A549 (cell line): ENCODE measurements at regions not wholly inside any gene's neighbourhood (a gene's known extent, or its start where the extent isn't known, plus 50 kb on each side); places are given as distances from the start of the nearest gene placed in this dataset.

Experiments used
- ATAC-seq, 2 experiments: fragments of 200-7000 bp in 1 of 2; fragments of >200 bp in 1 of 2; cut with Nextera tagmentation in 1 of 2; cut with Tn5 transposase in 1 of 2; 3 replicates each; pipeline versions ENCODE4 v1.8.0 to v1.9.1; 2018 to 2020; ENCODE audit warnings: mild to moderate bottlenecking in 1 of 2, moderate library complexity in 1 of 2
- CTCF ChIA-PET: fragments of 300-600 bp; sonication (Branson Sonifier 250); formaldehyde crosslinking; extraction: SDS; loops from one replicate; lab custom pipeline; 2021; ENCODE audit warnings: antibody characterized with exemption, inconsistent platforms; lab: Yijun Ruan, JAX
- POLR2A ChIA-PET: fragments of 350-600 bp; formaldehyde crosslinking; extraction: SDS; loops from one replicate; lab custom pipeline; 2021; ENCODE audit warnings: antibody characterized with exemption, inconsistent platforms; lab: Yijun Ruan, JAX
- DNase-seq, 2 experiments: peaks; one replicate each; pipeline versions ENCODE4 v3.0.0 to v3.0.0-alpha.2; 2011 to 2016; ENCODE audit warnings: low read depth in 1 of 2, low spot score in 1 of 2
- FAIRE-seq: peaks from 2 replicates; lab custom pipeline; 2011; peaks lifted over from hg19 to GRCh38; lab: Jason Lieb, UNC
- H3K27ac ChIP-seq, 2 experiments: fragments of >200 bp; sonication (Bioruptor Twin); formaldehyde crosslinking; 3 replicates each; pipeline ENCODE4 v1.5.1; 2016 to 2017
- H3K4me1 ChIP-seq: fragments of >200 bp; sonication (Bioruptor Twin); formaldehyde crosslinking; 3 replicates; pipeline ENCODE4 v1.6.1; 2016
- H3K4me2 ChIP-seq: fragments of >200 bp; sonication (Bioruptor Twin); formaldehyde crosslinking; 3 replicates; pipeline ENCODE4 v1.6.1; 2016
- H3K4me3 ChIP-seq: fragments of >200 bp; sonication (Bioruptor Twin); formaldehyde crosslinking; 3 replicates; pipeline ENCODE4 v1.5.1; 2016
- H3K9me3 ChIP-seq: fragments of >200 bp; sonication (Bioruptor Twin); formaldehyde crosslinking; 3 replicates; pipeline ENCODE4 v1.6.1; 2016
- BHLHE40 ChIP-seq: IDR thresholded peaks from 2 replicates; pipeline ENCODE4 v1.6.1; 2012; ENCODE audit warnings: low read depth, low read length, inconsistent platforms
- CBX2 ChIP-seq: fragments of 200-600 bp; sonication (generic); IDR thresholded peaks from 2 replicates; pipeline ENCODE4 v1.6.1; 2016; ENCODE audit warnings: low read depth, mild to moderate bottlenecking, borderline replicate concordance
- CBX8 ChIP-seq: fragments of 200-600 bp; sonication (generic); IDR thresholded peaks from 2 replicates; pipeline ENCODE4 v1.6.1; 2016
- CHD2 ChIP-seq: fragments of 150-350 bp; IDR thresholded peaks from 2 replicates; pipeline ENCODE4 v1.6.1; 2014; ENCODE audit warnings: low read length; ENCODE audit not compliant: partially characterized antibody
- CHD4 ChIP-seq: fragments of 200-600 bp; sonication (generic); IDR thresholded peaks from 2 replicates; pipeline ENCODE4 v1.6.1; 2016; ENCODE audit warnings: antibody characterized with exemption, mild to moderate bottlenecking, borderline replicate concordance
- EHF ChIP-seq: fragments of 250-450 bp; sonication (Bioruptor Pico); IDR thresholded peaks from 2 replicates; pipeline ENCODE4 v1.5.0; 2020; ENCODE audit warnings: mild to moderate bottlenecking
- FOSB ChIP-seq: fragments of 250-450 bp; sonication (Bioruptor Pico); IDR thresholded peaks from 2 replicates; pipeline ENCODE4 v1.5.0; 2020; ENCODE audit warnings: mild to moderate bottlenecking, moderate library complexity
- FOSL2 ChIP-seq, 2 experiments: fragments of 450-650 bp in 1 of 2; fragments of >200 bp in 1 of 2; sonication (Bioruptor Twin) in 1 of 2; formaldehyde crosslinking; IDR thresholded peaks; 2 replicates each; pipeline versions ENCODE4 v1.5.0 to v1.6.1; 2016 to 2020; ENCODE audit warnings: mild to moderate bottlenecking in 1 of 2, moderate library complexity in 1 of 2
- FOXS1 ChIP-seq: fragments of 250-450 bp; sonication (Bioruptor Pico); IDR thresholded peaks from 2 replicates; pipeline ENCODE4 v1.5.0; 2020; ENCODE audit warnings: mild to moderate bottlenecking, moderate library complexity
- HDAC2 ChIP-seq: fragments of 200-600 bp; sonication (generic); IDR thresholded peaks from 2 replicates; pipeline ENCODE4 v1.6.1; 2016
- HEYL ChIP-seq: fragments of 250-450 bp; sonication (Bioruptor Pico); IDR thresholded peaks from 2 replicates; pipeline ENCODE4 v1.8.0; 2021; ENCODE audit warnings: mild to moderate bottlenecking, moderate library complexity
- HOXA7 ChIP-seq: fragments of 250-450 bp; sonication (Bioruptor Pico); IDR thresholded peaks from 2 replicates; pipeline ENCODE4 v1.5.0; 2020; ENCODE audit warnings: mild to moderate bottlenecking, moderate library complexity
- KDM1A ChIP-seq: fragments of 200-600 bp; sonication (generic); IDR thresholded peaks from 2 replicates; pipeline ENCODE4 v1.6.1; 2016; ENCODE audit warnings: low read depth, mild to moderate bottlenecking
- KDM5A ChIP-seq: fragments of 200-600 bp; sonication (generic); IDR thresholded peaks from 2 replicates; pipeline ENCODE4 v1.6.1; 2016; ENCODE audit warnings: antibody characterized with exemption, mild to moderate bottlenecking
- MYC ChIP-seq: IDR thresholded peaks from 2 replicates; pipeline ENCODE4 v1.6.1; 2012; ENCODE audit warnings: mild to moderate bottlenecking, inconsistent platforms, low read length, improper control_type of control experiment, borderline replicate concordance
- NFE2L2 ChIP-seq: fragments of 150-350 bp; conservative IDR thresholded peaks from 2 replicates; pipeline ENCODE4 v1.6.1; 2014; ENCODE audit warnings: low read length
- NPAS2 ChIP-seq: fragments of 250-450 bp; sonication (Bioruptor Pico); IDR thresholded peaks from 2 replicates; pipeline ENCODE4 v1.8.0; 2022; ENCODE audit warnings: mild to moderate bottlenecking, moderate library complexity, borderline replicate concordance
- POLR2AphosphoS2 ChIP-seq: conservative IDR thresholded peaks from 2 replicates; pipeline ENCODE4 v1.6.1; 2012; ENCODE audit warnings: low read length, improper control_type of control experiment, inconsistent platforms
- RARB ChIP-seq: fragments of 250-450 bp; sonication (Bioruptor Pico); IDR thresholded peaks from 2 replicates; pipeline ENCODE4 v1.8.0; 2021; ENCODE audit warnings: mild to moderate bottlenecking, moderate library complexity
- RCOR1 ChIP-seq: fragments of 150-350 bp; IDR thresholded peaks from 2 replicates; pipeline ENCODE4 v1.6.1; 2014; ENCODE audit warnings: antibody characterized with exemption, low read length, low read depth
- SMC3 ChIP-seq: fragments of >200 bp; sonication (Bioruptor Twin); formaldehyde crosslinking; IDR thresholded peaks from 3 replicates; pipeline ENCODE4 v1.6.1; 2018; ENCODE audit warnings: inconsistent platforms
- TFCP2L1 ChIP-seq: fragments of 250-450 bp; sonication (Bioruptor Pico); IDR thresholded peaks from 2 replicates; pipeline ENCODE4 v1.5.0; 2021; ENCODE audit warnings: mild to moderate bottlenecking
- ZFP36 ChIP-seq: fragments of 450-650 bp; IDR thresholded peaks from 2 replicates; pipeline ENCODE4 v1.6.1; 2014; ENCODE audit warnings: borderline replicate concordance; ENCODE audit not compliant: partially characterized antibody
- ZSCAN20 ChIP-seq: fragments of 250-450 bp; sonication (Bioruptor Pico); IDR thresholded peaks from 2 replicates; pipeline ENCODE4 v1.8.0; 2022; ENCODE audit warnings: mild to moderate bottlenecking, moderate library complexity
- WGBS: methylation state at CpG from one replicate; pipeline ENCODE4 v1.1.6; 2017; ENCODE audit errors: missing lambda C conversion rate; 5-methylcytosine and 5-hydroxymethylcytosine counted together
- TF ChIP-seq, protein P1 (sequence below): fragments of >200 bp; sonication (Bioruptor Twin); formaldehyde crosslinking; IDR thresholded peaks from 2 replicates; pipeline ENCODE4 v1.6.1; 2016
- TF ChIP-seq, protein P2 (sequence below): IDR thresholded peaks from 2 replicates; pipeline ENCODE4 v1.6.1; 2012
- TF ChIP-seq, protein P3 (sequence below): IDR thresholded peaks from 2 replicates; pipeline ENCODE4 v1.6.1; 2012
- TF ChIP-seq, protein P4 (sequence below): fragments of >200 bp; sonication (Bioruptor Twin); formaldehyde crosslinking; IDR thresholded peaks from 3 replicates; pipeline ENCODE4 v1.5.1; 2016
- TF ChIP-seq, protein P5 (sequence below): fragments of 250-450 bp; sonication (Bioruptor Pico); IDR thresholded peaks from 2 replicates; pipeline ENCODE4 v1.5.0; 2020; ENCODE audit warnings: low read depth, mild to moderate bottlenecking, moderate library complexity

DNA sequence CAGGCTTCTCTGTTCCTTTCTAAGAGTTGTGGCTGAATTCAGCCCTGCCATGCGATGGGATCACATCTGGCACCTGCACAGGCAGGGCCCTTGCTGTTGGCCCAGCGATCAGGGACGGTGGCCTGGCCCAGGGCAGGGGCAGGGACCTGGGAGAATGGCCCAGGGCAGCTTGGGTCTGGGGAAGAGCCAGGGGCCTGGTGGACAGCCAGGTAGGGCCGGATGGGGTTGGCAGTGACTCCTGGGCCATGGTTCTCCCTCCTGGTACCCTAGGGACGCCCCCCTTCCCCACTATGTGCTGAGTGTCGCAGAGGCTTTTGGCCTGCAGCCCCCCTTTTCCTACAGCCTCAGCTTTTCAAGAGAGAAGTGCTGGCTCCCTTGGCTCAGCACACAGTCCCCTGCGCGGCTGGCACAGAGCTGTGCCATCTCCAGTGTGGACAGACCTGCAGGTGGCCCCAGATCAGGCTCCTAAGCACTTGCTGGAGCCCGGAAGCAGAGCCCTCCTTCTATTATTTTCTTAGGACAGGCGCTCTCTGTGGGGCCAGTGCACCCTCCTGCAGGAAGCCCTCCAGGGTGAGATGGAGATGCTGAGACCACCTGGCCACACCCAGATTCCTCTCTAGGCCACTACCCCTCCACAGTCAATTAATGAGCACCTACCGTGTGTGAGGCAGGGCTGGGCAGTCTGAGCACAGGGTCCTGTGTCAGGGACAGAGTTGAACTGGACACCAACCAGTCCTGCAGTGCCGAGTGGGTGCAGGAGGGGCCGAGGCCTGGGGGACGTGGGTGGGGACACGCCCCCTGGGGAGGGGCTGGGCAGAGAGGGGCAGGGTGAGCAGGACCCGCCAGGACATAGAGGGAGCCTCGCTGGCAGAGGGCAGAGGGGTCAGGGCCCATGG is 267.6 kb downstream of the ADGRD1 start:
- 85% methylated on average over 14 of the region's 17 CpGs for WGBS
- no peak for ATAC-seq
- Histone ChIP-seq H3K4me1 (peaks cover 34% of the 10 kb centered on the region), H3K4me2 (no peak overlapping the region), H3K27ac (peak overlapping the region in 1 of 2 experiments; percentile 74; a peak in 3 of 6 replicates), H3K9me3 (no peaks in the 10 kb centered on the region), H3K4me3 (no peak overlapping the region)
- TF ChIP-seq MYC (no peak), FOSL2 (IDR thresholded peaks at IDR 0.05) (no peak), FOSL2 (CRISPR knock-in tag; IDR thresholded peaks at IDR 0.05) (no peak), KDM5A (no peak), EHF (CRISPR knock-in tag) (no peak), RCOR1 (no peak), ZSCAN20 (no peak), FOXS1 (CRISPR knock-in tag) (no peak), CHD4 (no peak), HOXA7 (no peak), POLR2AphosphoS2 (no peak), RARB (CRISPR knock-in tag) (no peak), KDM1A (no peak)
- DNase-seq: no peak
- ChIA-PET CTCF (no interaction called here), POLR2A (no interaction called here)
- FAIRE-seq: no peak

DNA sequence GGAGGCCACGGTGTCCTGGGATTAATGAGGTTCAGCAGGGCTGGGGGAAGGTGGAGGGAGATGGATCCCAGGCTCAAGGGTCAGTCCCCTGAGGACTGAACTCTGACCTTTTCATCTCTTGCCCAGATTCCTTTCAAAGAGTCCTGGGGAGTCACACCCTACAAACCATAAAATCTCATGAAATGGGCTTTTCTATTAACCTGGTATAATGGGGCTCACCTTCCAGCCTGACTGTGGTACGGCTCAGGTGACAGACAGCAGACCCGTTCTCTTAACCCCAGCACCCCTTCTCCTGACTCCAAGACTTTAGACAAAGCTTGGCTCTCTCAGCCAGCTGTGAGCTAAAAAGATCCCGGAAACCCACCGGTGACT is 268.2 kb downstream of the ADGRD1 start:
- FAIRE-seq (no peak), DNase-seq (no peak), ATAC-seq (no peak)
- peak overlapping the region in 1 of 2 experiments; percentile 74; a peak in 3 of 6 replicates for H3K27ac ChIP-seq
- 94% methylated on average over 5 of the region's 5 CpGs for WGBS
- H3K9me3 ChIP-seq: no peaks in the 10 kb centered on the region
- H3K4me3 ChIP-seq: no peak overlapping the region
- CTCF ChIA-PET: no interaction called here
- TF ChIP-seq POLR2AphosphoS2: no peak
- TF ChIP-seq, protein P1, sequence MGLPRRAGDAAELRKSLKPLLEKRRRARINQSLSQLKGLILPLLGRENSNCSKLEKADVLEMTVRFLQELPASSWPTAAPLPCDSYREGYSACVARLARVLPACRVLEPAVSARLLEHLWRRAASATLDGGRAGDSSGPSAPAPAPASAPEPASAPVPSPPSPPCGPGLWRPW: no peak
- TF ChIP-seq NFE2L2: no peak
- no peak for TF ChIP-seq HEYL
- TF ChIP-seq HDAC2: no peak
- no peak for TF ChIP-seq RCOR1
- no peak for TF ChIP-seq TFCP2L1 (CRISPR knock-in tag)
- TF ChIP-seq ZFP36: no peak
- TF ChIP-seq FOSB: no peak
- TF ChIP-seq KDM1A: no peak
- TF ChIP-seq, protein P2, sequence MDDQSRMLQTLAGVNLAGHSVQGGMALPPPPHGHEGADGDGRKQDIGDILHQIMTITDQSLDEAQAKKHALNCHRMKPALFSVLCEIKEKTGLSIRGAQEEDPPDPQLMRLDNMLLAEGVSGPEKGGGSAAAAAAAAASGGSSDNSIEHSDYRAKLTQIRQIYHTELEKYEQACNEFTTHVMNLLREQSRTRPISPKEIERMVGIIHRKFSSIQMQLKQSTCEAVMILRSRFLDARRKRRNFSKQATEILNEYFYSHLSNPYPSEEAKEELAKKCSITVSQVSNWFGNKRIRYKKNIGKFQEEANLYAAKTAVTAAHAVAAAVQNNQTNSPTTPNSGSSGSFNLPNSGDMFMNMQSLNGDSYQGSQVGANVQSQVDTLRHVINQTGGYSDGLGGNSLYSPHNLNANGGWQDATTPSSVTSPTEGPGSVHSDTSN: no peak
- TF ChIP-seq, all 56 proteins: peak for 0
- Histone ChIP-seq H3K4me2 (no peak overlapping the region), H3K4me1 (peaks cover 34% of the 10 kb centered on the region)
- POLR2A ChIA-PET: no interaction called here

DNA sequence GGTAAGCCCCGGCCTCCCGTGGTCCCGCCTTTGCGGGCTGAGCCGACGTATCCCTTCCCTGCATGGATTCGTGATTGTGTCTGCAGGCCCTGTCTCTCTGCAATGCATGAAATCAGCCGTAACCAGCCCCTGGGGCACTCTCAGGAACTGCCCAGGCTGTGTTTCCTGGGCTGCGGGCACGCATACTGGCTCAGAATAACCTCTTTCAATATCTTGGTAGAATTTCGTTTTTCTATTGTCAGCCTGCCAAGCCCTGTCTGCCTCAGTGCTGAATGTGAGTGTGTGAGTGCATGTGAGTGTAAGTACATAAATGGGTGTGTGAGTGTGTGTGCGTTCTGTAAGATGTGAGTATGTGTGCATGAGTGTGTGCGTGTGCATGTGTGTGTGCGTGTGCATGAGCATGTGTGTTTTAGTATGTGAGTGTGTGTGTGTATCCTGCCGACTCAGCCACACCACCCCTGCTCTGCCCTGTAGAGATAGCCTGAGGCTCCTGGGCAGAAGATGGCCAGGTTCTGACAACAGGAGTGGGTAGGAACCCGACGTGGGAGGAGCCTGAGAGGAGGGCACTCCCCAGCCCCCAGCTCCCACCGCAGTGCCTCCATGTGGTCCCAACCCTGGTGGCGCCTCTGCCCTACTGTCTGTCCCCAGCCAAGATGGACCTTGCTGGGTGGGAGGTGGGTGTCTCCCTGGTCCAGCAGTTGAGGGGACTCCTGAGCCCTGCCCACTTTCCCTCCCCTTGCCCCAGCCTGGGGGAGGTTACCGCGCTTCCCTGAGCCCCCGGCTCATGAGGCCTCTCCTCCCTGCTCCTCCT is 268.8 kb downstream of the ADGRD1 start:
- 85% methylated on average over 22 of the region's 22 CpGs for WGBS
- DNase-seq: no peak
- no peak overlapping the region for H3K4me2 ChIP-seq
- no peak overlapping the region for H3K4me3 ChIP-seq
- peaks cover 34% of the 10 kb centered on the region for H3K4me1 ChIP-seq
- H3K9me3 ChIP-seq: no peaks in the 10 kb centered on the region
- ChIA-PET CTCF (no interaction called here), POLR2A (no interaction called here)
- H3K27ac ChIP-seq: peak overlapping the region in 1 of 2 experiments; percentile 74; a peak in 3 of 6 replicates
- no peak for FAIRE-seq
- no peak for ATAC-seq
- TF ChIP-seq, protein P3, sequence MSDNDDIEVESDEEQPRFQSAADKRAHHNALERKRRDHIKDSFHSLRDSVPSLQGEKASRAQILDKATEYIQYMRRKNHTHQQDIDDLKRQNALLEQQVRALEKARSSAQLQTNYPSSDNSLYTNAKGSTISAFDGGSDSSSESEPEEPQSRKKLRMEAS: no peak
- TF ChIP-seq CBX2 (no peak), SMC3 (no peak), KDM5A (no peak), CHD2 (no peak), CBX8 (no peak), BHLHE40 (no peak), NPAS2 (no peak)
- TF ChIP-seq, protein P4, sequence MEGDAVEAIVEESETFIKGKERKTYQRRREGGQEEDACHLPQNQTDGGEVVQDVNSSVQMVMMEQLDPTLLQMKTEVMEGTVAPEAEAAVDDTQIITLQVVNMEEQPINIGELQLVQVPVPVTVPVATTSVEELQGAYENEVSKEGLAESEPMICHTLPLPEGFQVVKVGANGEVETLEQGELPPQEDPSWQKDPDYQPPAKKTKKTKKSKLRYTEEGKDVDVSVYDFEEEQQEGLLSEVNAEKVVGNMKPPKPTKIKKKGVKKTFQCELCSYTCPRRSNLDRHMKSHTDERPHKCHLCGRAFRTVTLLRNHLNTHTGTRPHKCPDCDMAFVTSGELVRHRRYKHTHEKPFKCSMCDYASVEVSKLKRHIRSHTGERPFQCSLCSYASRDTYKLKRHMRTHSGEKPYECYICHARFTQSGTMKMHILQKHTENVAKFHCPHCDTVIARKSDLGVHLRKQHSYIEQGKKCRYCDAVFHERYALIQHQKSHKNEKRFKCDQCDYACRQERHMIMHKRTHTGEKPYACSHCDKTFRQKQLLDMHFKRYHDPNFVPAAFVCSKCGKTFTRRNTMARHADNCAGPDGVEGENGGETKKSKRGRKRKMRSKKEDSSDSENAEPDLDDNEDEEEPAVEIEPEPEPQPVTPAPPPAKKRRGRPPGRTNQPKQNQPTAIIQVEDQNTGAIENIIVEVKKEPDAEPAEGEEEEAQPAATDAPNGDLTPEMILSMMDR: no peak
- TF ChIP-seq, protein P5, sequence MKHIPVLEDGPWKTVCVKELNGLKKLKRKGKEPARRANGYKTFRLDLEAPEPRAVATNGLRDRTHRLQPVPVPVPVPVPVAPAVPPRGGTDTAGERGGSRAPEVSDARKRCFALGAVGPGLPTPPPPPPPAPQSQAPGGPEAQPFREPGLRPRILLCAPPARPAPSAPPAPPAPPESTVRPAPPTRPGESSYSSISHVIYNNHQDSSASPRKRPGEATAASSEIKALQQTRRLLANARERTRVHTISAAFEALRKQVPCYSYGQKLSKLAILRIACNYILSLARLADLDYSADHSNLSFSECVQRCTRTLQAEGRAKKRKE (CRISPR knock-in tag): no peak
